CD1c-positive myeloid dendritic cell (primary cell): ENCODE measurements at regions not wholly inside any gene's neighbourhood (a gene's known extent, or its start where the extent isn't known, plus 50 kb on each side); places are given as distances from the start of the nearest gene placed in this dataset.
"Not testable (repeated sequence)": the region's sequence is repeated elsewhere in the genome, so short reads cannot be mapped to it uniquely, and the experiment has no call there.

Experiments
- DNase-seq: peaks from one replicate; pipeline ENCODE4 v3.0.0-alpha.2; 2016; ENCODE audit errors: extremely low spot score

DNA sequence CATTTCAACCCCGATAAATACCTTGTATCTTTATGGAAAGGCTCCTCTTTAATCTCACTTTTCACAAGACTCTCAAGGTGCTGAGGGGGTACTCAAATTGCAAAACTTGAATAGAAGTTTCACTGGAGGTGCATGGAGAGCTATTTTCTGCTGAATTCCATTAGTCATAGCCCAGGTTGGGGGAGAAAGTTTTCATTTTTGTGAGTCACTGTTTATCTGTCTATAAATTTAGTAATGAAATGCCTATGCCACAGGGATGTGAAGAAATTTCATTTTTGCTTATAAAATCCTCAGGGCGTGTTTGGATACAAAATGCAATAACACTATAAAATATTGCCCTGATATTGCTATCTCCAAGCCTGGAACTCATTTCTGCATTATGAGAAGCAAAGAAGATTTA, 346.3 kb downstream of the LRATD1 start:
- no peak for DNase-seq

DNA sequence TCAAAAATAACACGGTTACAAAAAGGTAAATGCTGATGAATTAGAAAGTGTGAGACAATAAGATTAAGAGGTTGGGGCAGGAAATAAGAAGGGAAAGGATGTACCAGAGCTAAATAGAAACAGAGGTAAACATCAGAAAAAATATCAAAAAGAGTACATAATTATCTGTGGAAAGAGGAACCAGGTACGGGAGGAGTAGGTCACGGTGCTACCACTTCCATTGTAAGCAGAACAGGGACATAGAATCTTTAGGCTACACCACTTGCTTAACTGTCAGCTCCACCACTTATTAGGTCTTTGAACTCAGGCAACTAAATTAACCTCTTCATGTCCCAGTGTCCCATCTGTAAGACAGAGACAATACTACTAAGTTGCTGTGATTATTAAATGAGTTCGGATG, 350.3 kb downstream of the LRATD1 start:
- DNase-seq = no peak

DNA sequence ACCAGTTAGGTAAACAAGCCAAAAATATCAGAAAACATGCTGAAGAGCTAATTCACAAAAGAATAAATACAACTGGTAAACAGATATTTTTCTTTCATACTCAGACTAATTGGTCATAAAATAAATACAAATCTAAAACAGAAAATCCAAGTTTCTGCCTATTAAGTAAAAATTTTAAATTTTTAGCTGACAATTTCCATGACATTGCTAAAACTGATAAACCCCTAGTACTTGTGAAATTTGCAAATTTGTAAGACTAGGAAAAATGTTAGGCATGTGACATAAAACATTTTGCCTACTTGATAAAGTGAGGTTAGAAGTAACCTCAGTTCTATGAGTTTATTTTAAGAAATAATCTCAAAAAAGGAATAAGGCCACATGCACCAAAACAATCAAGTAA, 356.1 kb downstream of the LRATD1 start:
- DNase-seq = no peak

DNA sequence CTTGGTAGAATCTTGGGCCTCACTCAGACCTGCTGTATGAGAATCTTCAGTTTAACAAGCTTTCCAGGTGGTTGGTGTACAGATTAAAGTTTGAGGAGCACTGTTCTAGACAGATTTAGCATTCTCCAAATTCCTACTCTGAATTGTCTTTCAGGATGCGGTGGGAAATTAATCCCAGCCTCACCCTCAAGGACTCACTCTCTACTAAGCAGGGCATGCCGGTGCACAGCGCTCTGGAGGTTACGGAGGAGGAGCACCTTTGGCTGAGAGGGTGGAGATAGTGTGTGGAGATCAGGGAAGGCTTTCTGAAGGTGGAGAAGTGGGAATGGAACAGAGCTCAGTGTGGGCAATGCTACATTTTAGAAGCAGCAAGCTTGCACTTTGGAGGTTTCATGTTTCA, 359.2 kb downstream of the LRATD1 start:
- no peak for DNase-seq

DNA sequence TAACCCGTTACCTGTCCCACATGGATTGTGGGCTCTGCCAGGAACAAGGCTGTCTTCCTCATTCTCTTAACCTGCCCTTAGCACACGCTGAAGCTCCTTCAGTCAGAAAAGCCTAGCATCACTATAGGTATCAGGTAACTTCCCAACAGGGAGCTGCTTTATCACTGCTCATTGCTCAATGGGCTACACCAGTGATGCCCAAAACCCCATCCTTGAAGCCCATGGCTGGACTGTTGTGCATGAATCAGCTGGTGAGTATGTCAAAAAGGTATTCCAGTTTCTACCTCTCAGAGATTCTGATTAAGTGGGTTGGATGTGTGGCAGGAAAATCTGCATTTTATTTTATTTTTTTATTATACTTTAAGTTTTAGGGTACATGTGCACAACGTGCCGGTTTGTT, 362.2 kb downstream of the LRATD1 start:
- no peak for DNase-seq

DNA sequence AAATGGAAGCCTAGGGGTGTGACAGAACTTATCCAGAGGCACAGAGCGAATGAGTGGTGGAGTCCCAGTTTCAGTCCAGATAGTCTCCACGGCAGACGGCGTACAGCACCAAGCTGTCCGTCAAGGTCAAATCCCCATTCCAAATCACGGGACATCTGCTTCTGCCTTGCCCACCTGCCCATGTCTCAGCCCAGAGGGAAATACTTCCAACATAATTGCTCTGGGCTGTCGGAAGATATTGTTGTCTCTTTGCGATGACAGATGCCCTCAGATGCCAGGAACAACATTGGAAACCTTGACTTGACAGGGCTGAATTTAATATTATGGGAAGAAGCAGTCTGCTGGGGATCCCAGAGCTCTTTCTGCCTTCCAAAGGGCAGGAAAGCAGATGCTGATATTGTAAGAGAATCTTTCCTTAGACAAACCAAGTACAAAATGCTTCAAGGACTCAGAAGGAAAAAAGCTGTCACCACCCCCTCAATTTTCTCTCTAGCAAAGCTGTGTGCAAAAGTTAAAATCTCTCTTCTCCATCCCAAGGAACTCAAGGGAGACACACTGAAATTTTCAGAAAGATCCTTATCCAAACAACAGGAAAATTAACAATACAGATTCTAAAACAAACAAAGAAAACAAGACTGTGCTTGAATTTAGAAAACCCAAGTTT, 364.0 kb downstream of the LRATD1 start:
- DNase-seq = no peak

DNA sequence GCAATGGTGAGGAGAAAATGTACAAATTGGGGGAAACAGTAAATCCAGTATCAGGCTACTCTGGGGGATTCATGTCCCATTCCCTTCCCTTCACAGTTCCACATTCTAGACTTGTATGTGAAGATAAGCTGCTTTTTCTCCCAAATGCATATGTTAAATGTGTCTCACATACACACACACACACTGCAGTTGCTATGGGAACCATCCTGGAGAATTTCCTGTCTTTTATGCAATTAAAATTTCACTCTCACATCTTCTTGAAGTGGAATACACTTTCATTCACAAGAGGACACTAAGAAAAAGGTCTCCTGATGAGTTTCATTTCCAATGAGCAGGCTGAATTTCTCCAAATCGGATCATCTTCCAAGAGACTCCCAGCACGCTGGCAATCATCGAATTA, 366.0 kb downstream of the LRATD1 start:
- no peak for DNase-seq

DNA sequence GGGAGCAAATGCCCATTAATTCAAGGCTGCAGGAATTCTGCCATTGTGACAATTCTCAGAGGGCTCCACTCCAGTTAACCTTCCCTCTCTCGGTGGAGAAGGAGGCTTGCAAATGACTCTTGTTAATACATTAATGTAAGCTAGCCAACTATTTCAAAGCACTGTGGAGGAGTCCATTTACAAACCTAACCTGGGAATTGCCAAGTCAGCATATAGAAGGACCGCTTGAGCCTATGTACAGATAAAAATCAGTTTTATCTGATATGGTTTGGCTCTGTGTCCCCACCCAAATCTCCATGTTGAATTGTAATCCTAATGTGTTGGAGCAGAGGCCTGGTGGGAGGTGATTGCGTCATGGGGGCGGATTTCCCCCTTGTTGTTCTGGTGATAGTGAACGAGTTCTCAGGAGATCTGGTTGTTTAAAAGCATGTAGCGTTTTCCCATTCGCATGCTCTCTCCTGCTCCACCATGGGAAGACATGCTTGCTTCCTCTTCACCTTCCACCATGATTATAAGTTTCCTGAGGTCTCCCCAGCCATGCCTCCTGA, 366.7 kb downstream of the LRATD1 start:
- no peak for DNase-seq

DNA sequence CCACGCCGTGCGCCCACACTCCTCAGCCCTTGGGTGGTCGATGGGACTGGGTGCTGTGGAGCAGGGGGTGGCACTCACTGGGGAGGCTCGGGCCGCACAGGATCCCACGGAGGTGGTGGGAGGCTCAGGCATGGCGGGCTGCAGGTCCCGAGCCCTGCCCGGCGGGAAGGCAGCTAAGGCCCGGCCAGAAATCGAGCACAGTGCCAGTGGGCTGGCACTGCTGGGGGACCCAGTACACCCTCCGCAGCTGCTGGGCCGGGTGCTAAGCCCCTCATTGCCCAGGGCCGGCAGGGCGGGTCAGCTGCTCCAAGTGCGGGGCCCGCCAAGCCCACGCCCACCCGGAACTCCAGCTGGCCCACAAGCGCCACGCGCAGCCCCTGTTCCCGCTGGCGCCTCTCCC, 370.0 kb downstream of the LRATD1 start:
- DNase-seq = not testable (repeated sequence)

DNA sequence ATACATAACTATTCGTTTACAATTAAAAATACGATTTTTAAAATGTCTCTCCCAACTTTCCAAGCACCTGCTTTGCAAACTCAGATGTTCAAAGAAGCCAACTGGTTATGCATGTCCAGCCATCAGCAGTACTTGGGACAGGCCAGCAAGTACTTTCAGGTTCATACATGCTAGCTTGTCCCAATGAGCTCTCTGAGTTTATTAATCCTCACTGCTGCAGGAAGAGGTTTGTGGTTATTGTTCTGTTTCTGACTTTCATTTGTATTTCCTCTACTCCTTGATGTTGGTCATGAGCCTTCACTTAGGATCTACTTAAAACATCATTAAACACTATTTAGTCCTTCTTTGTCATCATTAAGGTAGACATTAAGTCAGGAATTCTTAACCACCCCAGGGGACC, 374.1 kb downstream of the LRATD1 start:
- no peak for DNase-seq

DNA sequence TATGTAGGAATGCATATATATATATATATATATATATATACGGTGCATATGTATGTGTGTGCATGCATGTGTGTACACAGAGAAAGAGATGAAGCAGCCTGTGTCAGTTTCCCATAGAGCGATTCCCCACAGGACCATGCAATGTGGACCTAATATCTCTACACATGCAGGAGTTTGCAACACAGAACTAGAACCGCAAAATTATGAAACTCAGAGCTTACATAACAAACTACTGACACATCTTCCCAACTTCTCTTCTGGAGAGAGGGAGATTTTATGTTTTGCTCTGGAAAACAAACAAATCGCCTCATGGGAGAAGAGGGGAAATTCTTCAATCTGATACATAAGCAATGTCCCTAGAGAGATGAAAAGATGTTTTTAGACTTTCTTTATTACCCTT, 377.2 kb downstream of the LRATD1 start:
- no peak for DNase-seq

DNA sequence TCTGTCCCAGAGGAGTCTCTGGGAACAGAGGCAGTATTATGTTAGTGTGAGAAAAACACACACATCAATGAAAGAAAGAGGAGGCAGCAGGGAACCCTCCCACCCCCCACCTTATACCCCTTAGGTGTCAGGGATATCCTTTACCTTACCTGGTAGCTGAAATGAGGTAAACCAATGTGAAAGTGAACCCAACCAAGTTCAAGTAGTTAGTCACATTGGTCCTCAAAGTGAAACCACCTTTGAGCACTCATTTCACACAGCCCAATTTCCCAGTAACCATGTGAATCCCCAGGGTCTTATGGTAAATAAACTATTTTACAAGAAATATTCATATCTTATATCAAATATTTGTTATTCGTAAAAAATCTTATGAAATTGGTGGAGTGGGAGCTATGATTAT, 377.8 kb downstream of the LRATD1 start:
- no peak for DNase-seq

DNA sequence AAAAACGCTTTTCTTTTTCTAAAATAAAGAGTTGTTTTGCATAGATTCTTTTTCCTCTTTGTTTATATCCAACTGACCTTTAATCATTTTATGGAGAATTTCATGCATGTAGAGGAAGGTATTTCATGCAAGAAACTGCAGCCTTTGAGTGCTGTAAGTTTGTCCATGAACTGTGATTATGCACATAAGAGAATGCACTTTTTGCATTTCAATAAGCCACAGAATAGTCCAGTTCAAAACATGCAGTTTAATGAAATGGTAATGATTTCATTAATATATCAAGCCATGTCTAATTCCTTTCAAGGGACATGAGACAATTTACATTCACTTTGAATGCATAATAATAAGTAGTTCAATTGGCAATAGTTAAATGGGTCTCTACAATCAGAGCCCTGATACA, 386.3 kb downstream of the LRATD1 start:
- DNase-seq = no peak

DNA sequence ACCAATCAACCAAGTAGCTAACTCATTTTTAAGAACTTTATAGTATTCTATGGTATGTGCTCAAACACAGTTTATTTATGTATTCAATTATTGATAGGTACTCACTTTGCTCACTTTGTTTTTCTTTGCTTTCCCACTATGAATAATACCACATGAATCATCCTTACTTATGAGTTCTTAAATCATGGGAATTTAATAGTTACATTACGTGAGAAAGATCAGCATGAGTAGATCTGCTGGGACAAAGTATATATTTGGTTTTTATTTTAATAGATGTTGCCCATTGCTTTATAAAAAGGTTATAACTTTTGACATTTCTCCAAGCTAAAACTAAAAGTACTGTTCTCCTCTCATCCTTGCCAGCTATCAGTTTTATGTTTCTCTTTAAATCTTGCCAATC, 390.7 kb downstream of the LRATD1 start:
- no peak for DNase-seq

DNA sequence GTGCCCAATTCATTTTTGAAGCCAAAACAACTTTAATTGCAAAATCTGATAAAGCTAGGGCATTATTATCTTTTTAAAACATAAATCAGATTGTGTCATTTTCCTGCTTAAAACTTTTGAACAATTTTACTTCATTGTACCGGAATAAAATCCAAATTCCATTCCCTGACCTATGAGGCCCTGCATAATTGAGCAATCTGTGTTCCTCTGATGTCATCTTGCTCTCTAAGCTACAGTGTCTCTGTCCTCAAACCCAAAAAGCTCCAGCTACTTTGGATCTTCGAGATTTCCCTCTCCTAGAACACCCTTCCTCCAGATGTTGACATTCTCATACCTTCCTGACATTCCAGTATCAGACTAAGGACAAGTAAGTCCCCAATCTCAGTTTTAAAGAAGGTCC, 395.9 kb downstream of the LRATD1 start:
- DNase-seq = no peak

DNA sequence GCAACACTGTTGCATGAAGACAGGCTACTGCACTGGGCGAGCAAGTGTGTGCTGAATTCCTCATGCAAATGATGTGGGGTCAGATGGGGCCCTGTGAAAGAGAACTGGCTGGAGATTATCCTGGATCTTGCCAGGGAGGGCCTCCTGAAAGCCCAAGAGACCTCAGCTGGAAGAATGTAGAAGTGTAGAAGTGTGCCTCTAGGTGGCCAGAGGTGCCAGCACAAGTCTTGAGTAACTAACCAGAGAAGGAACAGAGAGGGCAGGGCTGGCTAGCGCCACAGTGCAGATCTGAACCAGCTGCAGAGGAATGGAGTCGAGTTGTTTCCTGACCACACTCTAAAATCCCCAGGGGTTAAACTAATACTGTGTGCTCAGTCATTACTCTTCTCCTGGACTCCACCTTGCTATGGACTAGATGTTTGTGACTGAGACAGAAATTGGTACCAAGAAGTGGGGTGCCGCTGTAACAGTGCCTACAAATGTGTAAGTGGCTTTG, 399.3 kb downstream of the LRATD1 start:
- no peak for DNase-seq

DNA sequence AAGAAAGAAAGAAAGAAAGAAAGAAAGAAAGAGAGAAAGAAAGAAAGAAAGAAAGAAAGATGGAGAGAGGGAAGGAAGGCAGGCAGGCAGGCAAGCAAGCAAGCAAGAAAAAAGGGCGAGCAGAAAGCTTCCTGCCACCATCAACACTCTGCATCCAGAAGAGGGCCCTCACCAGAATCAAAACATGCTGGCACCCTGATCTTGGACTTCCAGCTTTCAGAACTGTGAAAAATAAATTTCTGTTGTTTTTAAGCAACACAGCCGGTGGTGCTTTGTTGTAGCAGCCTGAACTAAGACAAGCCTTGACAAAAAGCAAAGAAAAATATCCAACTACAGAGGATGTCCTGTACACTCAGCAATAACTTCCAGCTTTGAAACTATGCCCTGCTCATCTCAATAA, 401.7 kb downstream of the LRATD1 start:
- no peak for DNase-seq

DNA sequence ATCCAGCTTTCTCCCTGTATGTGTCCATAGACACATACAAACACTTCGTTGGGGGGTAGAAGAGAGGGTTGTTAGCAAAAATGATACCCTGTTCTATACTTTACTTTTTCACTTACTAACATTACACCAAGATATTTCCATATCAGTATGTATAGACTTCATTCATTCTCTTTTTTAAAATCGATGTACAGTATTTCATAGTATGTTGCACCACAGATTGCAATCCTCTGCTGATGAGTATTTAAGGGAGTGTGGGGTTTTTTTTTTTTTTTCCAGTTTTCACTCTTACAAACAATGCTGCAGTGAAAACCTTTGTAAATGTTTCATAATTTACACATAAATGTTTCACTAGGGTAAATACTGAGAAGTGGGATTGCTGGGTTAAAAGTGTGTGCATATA, 402.3 kb downstream of the LRATD1 start:
- DNase-seq = no peak

DNA sequence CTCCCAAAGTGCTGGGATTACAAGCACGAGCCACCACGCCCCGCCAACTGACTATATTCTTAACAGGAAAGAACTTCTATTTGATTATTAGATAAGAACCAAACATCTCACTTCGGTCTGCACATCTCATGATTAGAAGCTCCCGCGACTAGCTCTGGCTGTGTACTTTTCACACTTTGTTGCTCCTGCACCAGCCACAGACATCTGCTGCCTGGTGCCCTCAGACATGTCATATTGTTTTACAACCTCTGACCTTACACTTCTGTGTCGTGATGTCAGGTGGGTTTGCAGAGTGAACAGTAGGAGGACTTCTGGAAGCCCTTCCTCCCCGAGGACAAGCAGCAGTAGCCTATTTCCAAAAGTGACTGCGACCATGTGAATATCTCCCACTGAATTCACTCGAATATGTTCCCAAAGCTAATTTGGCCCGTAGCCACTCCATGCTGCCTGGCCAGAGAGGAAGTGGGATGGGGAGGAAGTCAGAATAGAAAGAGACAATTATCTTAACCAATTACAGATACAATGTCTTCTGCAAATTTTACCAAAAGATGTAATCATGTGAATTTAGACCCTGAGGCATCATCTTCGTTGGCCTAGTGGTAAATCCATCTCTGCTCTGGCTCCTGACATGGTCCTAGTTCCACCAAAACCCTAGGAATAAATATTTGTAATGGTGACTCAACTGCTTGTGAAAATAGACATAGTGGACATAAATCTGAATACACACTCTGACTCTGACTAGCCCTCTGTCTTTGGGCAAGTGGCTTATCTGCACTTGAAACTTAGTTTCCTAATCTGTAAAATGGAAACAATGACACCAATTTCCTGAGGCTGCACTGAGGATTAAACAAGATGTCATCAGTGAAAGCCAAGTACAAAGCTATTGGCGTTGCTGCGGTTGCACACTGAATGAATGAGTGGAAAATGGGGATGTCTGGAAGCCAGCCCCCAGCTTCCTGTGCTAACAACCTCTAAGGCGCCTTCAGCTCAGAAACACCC, 406.1 kb downstream of the LRATD1 start:
- no peak for DNase-seq

DNA sequence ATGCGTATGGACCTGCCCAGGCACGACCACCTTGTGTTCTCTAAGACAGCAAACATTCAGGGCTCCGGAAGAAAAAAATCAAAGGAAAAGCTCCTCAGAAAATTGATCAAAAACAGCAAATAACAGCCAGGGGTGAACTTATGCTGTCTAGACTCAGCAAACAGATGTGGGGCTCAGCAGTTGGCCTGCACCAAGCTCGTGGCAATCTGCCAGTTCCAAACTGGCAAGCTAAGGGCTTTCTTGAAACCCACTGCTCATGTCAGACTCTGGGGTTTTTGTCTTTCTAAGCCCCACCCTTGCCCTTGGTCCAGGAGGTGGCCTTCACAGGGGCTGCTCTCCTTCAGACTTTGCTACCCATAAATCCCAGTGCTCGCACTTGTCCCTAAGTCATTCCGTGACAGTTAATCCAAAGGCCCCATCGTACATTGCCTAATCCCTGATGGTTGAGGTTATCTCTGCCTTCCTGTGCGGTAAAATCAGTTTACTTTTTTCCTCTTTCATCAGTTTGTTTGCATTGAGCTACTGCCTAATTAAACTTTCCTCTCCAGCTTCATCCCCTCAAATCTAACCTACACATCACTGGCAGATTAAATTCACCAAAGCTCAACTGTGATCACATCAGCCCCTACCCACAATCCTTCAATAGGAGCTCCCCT, 408.0 kb downstream of the LRATD1 start:
- DNase-seq = no peak

DNA sequence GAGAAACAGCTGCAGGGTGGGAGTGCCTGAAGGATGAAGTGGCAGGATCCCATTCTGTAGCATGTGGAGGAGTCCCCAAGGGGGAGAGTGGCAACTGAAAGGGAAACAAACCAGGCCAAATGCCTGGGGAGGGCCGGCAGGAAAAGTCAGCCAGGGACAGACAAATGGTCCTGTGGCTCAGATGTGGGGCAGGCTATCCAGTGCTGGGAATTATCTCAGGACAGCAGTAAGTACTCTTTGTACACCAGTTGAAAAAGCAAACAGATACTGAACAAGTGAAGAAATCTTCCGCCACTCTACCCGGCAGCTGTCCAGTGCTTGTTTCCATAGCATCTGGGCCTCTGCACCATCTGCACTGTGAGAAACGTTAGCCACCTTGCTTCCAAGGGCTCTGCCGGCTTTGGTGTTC, 408.9 kb downstream of the LRATD1 start:
- no peak for DNase-seq

DNA sequence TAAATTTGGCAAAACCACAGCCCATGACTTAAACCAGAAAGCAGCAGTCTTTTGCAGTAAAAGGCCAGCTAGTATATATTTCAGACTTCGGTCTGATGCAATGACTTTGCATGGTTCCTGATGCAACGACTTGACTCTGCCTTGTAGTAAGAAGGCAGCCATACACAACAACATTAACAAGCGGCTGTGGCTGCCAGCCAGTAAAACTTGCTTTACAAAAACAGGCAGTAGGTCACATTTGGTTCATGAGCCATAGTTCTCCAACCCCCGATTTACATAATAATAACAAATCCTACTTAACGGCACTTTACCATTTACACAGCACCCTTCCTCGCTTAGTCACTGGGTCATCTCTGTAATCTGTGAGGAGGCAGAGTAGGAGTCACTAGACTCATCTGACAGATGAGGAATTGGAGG, 410.3 kb downstream of the LRATD1 start:
- no peak for DNase-seq
